Right lobe of liver (tissue), 6 donors: ENCODE measurements at regions not wholly inside any gene's neighbourhood (a gene's known extent, or its start where the extent isn't known, plus 50 kb on each side); places are given as distances from the start of the nearest gene placed in this dataset.

Experiments
- ATAC-seq, 4 donors: fragments of 200-7000 bp; cut with Tn5 transposase; one replicate each; pipeline ENCODE4 v1.9.1; 2020; ENCODE audit warnings: mild to moderate bottlenecking in 4 of 4, moderate library complexity in 4 of 4
- DNase-seq, 3 donors: peaks; one replicate each; pipeline ENCODE4 v3.0.0-alpha.2; 2020
- H3K27ac ChIP-seq, 3 donors: fragments of 200-600 bp; one replicate each; pipeline ENCODE4 v1.8.0; 2022
- H3K27me3 ChIP-seq, 2 donors: fragments of 200-600 bp; one replicate each; pipeline ENCODE4 v1.8.0; 2022
- H3K36me3 ChIP-seq, 4 donors: fragments of 200-600 bp; sonication (generic) in 1 of 4; one replicate each; pipeline versions ENCODE4 v1.5.1 to v1.8.0; 2017 to 2022; ENCODE audit warnings: control low read depth in 1 of 4
- H3K4me1 ChIP-seq, 4 donors: fragments of 200-600 bp; sonication (generic) in 1 of 4; one replicate each; pipeline versions ENCODE4 v1.5.1 to v1.8.0; 2017 to 2022; ENCODE audit warnings: control low read depth in 1 of 4
- H3K4me3 ChIP-seq, 3 donors: fragments of 200-600 bp; one replicate each; pipeline ENCODE4 v1.8.0; 2022
- H3K9me3 ChIP-seq, 4 donors: fragments of 200-600 bp; sonication (generic) in 1 of 4; one replicate each; pipeline versions ENCODE4 v1.5.1 to v1.8.0; 2017 to 2022; ENCODE audit warnings: control low read depth in 1 of 4
- POLR2A ChIP-seq: fragments of 450-650 bp; IDR thresholded peaks from one replicate; pipeline ENCODE4 v1.6.1; 2017; ENCODE audit warnings: antibody characterized with exemption, mild to moderate bottlenecking
- WGBS: methylation state at CpG from one replicate; pipeline ENCODE4 v1.1.6; 2018; ENCODE audit warnings: low coverage, low lambda C conversion rate; ENCODE audit not compliant: insufficient coverage; ENCODE audit errors: missing lambda C conversion rate; 5-methylcytosine and 5-hydroxymethylcytosine counted together
- intact Hi-C, 2 donors: fragments of 100-400 bp; cut with DNase I; formaldehyde crosslinking; loops; one replicate each; pipeline versions ENCODE4 v1.11.2 to v1.14.1; 2022
- TF ChIP-seq, protein P1 (sequence below), 4 donors: fragments of 200-600 bp in 3 of 4; fragments of 450-650 bp in 1 of 4; IDR thresholded peaks; one replicate each; pipeline versions ENCODE4 v1.5.1 to v1.8.0; 2016 to 2022; ENCODE audit warnings: antibody characterized with exemption in 4 of 4, mild to moderate bottlenecking in 2 of 4
- donor health status: DM: no; HTN: yes; CAD: no.
- donor health status: DM: no; HTN: no; CAD: no.
- donor health status: DM: no; HTN: no; CAD: no.
- donor health status: DM: no; HTN: yes; CAD: no.
- donor health status: DM: no; HTN: yes; CAD: no.

DNA sequence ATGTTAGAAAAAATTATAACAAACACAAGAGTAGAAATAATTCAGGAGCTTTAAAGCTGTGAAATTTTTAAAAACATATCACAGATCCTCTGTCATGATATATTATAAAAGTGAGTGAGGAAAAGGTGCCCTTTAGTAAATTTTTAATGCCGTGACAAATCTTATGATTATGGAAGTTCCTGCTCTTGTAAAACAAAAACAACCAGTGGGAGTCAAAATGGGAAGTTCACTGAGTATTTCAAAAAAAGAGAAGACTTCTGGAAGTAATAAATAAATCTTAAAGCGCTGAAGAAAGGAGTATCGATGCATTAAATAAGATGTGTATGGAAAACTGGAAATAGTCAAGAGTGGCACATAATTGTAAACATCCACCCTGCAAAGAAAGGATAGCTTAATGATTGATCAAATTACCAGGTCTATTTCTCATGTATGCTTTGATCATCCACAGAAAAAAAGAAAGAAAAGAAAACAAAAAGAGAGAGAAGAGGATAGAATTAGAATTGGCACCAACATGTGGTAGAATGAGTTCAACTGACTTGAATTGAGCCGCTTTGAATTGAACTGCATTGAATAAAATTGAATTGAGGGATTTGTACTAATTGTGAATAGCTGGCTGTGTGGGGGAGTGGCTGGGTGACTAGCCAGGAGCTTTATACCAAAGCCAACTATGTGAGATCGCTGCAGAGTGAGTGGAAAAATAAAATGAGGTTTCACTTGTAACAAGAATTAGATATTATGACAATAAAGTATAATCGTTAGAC is 647.6 kb upstream of the SPRY2 start:
- Histone ChIP-seq H3K4me3 (no peak overlapping the region), H3K36me3 (no peaks in the 10 kb centered on the region), H3K27ac (no peak overlapping the region), H3K4me1 (no peaks in the 10 kb centered on the region), H3K9me3 (no peaks in the 10 kb centered on the region), H3K27me3 (no peaks in the 10 kb centered on the region)
- DNase-seq (no peak), ATAC-seq (no peak)
- TF ChIP-seq, protein P1, sequence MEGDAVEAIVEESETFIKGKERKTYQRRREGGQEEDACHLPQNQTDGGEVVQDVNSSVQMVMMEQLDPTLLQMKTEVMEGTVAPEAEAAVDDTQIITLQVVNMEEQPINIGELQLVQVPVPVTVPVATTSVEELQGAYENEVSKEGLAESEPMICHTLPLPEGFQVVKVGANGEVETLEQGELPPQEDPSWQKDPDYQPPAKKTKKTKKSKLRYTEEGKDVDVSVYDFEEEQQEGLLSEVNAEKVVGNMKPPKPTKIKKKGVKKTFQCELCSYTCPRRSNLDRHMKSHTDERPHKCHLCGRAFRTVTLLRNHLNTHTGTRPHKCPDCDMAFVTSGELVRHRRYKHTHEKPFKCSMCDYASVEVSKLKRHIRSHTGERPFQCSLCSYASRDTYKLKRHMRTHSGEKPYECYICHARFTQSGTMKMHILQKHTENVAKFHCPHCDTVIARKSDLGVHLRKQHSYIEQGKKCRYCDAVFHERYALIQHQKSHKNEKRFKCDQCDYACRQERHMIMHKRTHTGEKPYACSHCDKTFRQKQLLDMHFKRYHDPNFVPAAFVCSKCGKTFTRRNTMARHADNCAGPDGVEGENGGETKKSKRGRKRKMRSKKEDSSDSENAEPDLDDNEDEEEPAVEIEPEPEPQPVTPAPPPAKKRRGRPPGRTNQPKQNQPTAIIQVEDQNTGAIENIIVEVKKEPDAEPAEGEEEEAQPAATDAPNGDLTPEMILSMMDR (IDR thresholded peaks at IDR 0.05), result no peak
- TF ChIP-seq POLR2A, result no peak
- WGBS, result 67% methylated on average over 6 of the region's 6 CpGs
- intact Hi-C loops, result no loop called here

DNA sequence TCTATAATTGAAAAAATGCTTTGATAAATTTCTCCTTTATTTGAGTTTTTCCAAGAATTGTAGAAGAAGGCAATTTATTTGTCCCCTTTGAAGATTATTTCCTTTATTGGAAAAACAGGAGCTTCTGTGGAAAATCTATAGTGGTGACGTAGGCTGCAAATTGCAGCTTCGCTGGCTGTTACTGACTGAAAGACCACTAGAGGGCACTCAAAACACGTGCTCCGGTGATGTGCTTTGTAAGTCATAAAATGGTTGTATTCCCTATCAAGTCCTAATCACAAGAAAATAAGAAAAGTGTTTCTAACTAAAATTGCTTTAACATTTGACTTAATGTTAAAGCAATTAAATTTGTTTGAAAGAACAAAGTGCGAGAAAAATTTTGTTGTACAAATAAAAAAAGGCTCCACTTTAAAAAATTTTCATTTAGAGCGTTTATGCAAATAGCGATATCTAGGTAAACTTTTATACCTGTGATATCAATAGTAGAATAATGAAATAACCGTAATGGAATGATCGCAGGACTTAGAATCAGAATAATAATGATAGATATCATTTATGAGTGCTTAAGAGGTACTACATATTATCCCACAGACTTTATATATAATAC is 638.2 kb upstream of the SPRY2 start:
- Histone ChIP-seq H3K4me1 (no peaks in the 10 kb centered on the region), H3K9me3 (no peaks in the 10 kb centered on the region), H3K27ac (no peak overlapping the region), H3K27me3 (no peaks in the 10 kb centered on the region), H3K4me3 (no peak overlapping the region), H3K36me3 (no peaks in the 10 kb centered on the region)
- peak; percentile 91 to 97 (median 95) for ATAC-seq
- intact Hi-C loops, result no loop called here
- WGBS, result 28% methylated on average over 9 of the region's 9 CpGs
- DNase-seq, result peak in 1 of 3 donors; percentile 55
- TF ChIP-seq, protein P1 (IDR thresholded peaks at IDR 0.05), result peak; percentile 76 to 92 (median 90)
- no peak for TF ChIP-seq POLR2A

DNA sequence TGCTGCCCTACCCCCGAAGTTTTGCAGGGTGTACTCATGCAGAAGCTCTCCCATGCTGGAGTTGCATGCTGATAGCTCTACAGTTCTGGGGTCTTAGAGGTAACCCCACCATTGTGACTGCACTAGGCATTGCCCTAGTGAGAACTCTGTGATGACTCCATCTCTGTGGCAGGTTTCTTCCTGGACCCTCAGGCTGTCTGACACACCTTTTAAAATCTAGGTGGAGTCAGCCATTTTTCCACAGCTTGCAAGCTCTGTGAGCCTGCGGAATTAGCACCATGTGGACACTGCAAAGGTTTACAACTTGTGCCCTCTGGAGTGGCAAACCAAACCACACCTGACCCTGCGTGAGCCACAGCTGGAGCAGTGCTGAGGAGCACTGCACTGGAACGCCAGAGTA is 636.2 kb upstream of the SPRY2 start:
- H3K9me3 ChIP-seq, result no peaks in the 10 kb centered on the region
- ATAC-seq (peak in 1 of 4 donors; percentile 17), DNase-seq (no peak)
- H3K4me3 ChIP-seq, result no peak overlapping the region
- H3K36me3 ChIP-seq, result no peaks in the 10 kb centered on the region
- intact Hi-C loops, result no loop called here
- 70% methylated on average over 2 of the region's 4 CpGs for WGBS
- no peaks in the 10 kb centered on the region for H3K4me1 ChIP-seq
- no peak overlapping the region for H3K27ac ChIP-seq
- TF ChIP-seq POLR2A, result no peak
- TF ChIP-seq, protein P1 (IDR thresholded peaks at IDR 0.05), result no peak
- H3K27me3 ChIP-seq, result no peaks in the 10 kb centered on the region

DNA sequence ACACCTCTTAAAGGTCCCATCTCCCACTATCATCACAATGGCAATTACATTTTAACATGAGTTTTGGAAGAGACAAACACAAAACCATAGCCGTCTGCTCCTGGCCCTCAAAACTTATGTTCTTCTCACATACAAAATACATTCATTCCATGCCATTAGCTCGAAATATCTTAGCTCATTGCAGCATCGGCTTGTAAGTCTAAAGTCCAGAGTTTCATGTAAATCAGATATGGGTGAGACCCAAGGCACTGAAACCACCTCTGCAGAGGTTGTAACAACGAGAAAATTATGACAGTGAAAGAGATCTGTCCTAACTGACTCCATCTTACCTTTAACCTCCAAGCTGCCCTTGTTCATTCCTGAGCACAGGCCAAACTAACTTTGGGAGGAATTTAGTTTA is 635.0 kb upstream of the SPRY2 start:
- Histone ChIP-seq H3K9me3 (no peaks in the 10 kb centered on the region), H3K27me3 (no peaks in the 10 kb centered on the region), H3K36me3 (no peaks in the 10 kb centered on the region), H3K4me3 (no peak overlapping the region), H3K4me1 (no peaks in the 10 kb centered on the region), H3K27ac (no peak overlapping the region)
- intact Hi-C loops, result no loop called here
- 44% methylated on average over 4 of the region's 4 CpGs for WGBS
- TF ChIP-seq, protein P1 (IDR thresholded peaks at IDR 0.05), result no peak
- TF ChIP-seq POLR2A, result no peak
- DNase-seq (no peak), ATAC-seq (peak; percentile 64 to 79 (median 69))
